ENCODE measurements at regions not wholly inside any gene's neighbourhood (a gene's known extent, or its start where the extent isn't known, plus 50 kb on each side); places are given as distances from the start of the nearest gene placed in this dataset.

GRCh38 chr2:176534798-176535466, 265.7 kb downstream of the MTX2 start:
- H3K4me1 Mint-ChIP-seq (ENCODE audit: low read depth), result peaks cover 24% of the 10 kb centered on the region
- TF ChIP-seq, protein P1, sequence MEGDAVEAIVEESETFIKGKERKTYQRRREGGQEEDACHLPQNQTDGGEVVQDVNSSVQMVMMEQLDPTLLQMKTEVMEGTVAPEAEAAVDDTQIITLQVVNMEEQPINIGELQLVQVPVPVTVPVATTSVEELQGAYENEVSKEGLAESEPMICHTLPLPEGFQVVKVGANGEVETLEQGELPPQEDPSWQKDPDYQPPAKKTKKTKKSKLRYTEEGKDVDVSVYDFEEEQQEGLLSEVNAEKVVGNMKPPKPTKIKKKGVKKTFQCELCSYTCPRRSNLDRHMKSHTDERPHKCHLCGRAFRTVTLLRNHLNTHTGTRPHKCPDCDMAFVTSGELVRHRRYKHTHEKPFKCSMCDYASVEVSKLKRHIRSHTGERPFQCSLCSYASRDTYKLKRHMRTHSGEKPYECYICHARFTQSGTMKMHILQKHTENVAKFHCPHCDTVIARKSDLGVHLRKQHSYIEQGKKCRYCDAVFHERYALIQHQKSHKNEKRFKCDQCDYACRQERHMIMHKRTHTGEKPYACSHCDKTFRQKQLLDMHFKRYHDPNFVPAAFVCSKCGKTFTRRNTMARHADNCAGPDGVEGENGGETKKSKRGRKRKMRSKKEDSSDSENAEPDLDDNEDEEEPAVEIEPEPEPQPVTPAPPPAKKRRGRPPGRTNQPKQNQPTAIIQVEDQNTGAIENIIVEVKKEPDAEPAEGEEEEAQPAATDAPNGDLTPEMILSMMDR (IDR thresholded peaks at IDR 0.05), result no peak
- H3K27me3 Mint-ChIP-seq (ENCODE audit: insufficient read depth), result peaks cover 14% of the 10 kb centered on the region
- peak; percentile 79 for DNase-seq
- peak overlapping the region; percentile 47; the same call in 1 of the 2 replicates for H3K4me3 Mint-ChIP-seq
- no peaks in the 10 kb centered on the region for H3K36me3 Mint-ChIP-seq (ENCODE audit: low read depth)
- H3K9me3 Mint-ChIP-seq, result no peaks in the 10 kb centered on the region
- H3K27ac Mint-ChIP-seq, result peak overlapping the region; percentile 54

GRCh38 chr2:176535467-176536113, 266.3 kb downstream of the MTX2 start:
- H3K36me3 Mint-ChIP-seq (ENCODE audit: low read depth), result no peaks in the 10 kb centered on the region

GRCh38 chr2:176536439-176537133, 267.3 kb downstream of the MTX2 start:
- Mint-ChIP-seq H3K36me3 (ENCODE audit: low read depth) (no peaks in the 10 kb centered on the region), H3K9me3 (no peaks in the 10 kb centered on the region), H3K4me3 (no peak overlapping the region), H3K27ac (no peak overlapping the region), H3K27me3 (ENCODE audit: insufficient read depth) (peaks cover 18% of the 10 kb centered on the region), H3K4me1 (ENCODE audit: low read depth) (peaks cover 24% of the 10 kb centered on the region)
- no peak for DNase-seq
- TF ChIP-seq, protein P1 (IDR thresholded peaks at IDR 0.05), result no peak

More at GRCh38 chr2:176535467-176536113, 266.3 kb downstream of the MTX2 start:
- Mint-ChIP-seq H3K27me3 (ENCODE audit: insufficient read depth) (peaks cover 18% of the 10 kb centered on the region), H3K4me3 (peak overlapping the region; percentile 47; the same call in 1 of the 2 replicates), H3K9me3 (no peaks in the 10 kb centered on the region), H3K4me1 (ENCODE audit: low read depth) (peaks cover 24% of the 10 kb centered on the region), H3K27ac (peak overlapping the region; percentile 54)
- TF ChIP-seq, protein P1 (IDR thresholded peaks at IDR 0.05), result no peak
- DNase-seq, result no peak

GRCh38 chr2:176537932-176538331, 268.7 kb downstream of the MTX2 start:
- Mint-ChIP-seq H3K9me3 (no peaks in the 10 kb centered on the region), H3K27ac (no peak overlapping the region), H3K4me1 (ENCODE audit: low read depth) (peaks cover 24% of the 10 kb centered on the region), H3K4me3 (no peak overlapping the region), H3K36me3 (ENCODE audit: low read depth) (no peaks in the 10 kb centered on the region), H3K27me3 (ENCODE audit: insufficient read depth) (peaks cover 15% of the 10 kb centered on the region; the same call in 1 of the 2 replicates)
- TF ChIP-seq, protein P1 (IDR thresholded peaks at IDR 0.05), result no peak
- DNase-seq, result no peak

DNA sequence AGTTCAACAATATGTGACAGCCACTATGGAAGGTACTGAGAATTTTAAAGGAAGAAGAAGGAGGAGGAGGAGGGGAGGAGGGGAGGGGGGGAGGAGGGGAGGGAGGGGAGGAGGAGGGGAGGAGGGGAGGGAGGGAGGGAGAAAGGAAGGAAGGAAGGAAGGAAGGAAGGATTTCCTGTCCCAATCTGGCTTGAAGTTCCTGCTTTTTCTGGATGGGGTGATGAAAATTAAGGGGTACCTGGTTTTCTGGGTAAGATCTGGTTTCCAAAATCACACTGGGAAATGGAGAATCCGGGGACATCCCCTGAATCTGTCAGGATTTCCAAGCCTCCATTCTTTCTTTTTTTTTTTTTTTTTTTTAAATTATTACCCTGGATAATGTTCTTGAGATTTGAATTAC, 271.8 kb downstream of the MTX2 start:
- H3K4me1 Mint-ChIP-seq (ENCODE audit: low read depth), result peaks cover 10% of the 10 kb centered on the region

More for the DNA sequence above, 271.8 kb downstream of the MTX2 start:
- Mint-ChIP-seq H3K27ac (no peak overlapping the region), H3K4me3 (no peak overlapping the region), H3K27me3 (ENCODE audit: insufficient read depth) (peaks cover 17% of the 10 kb centered on the region; the same call in 1 of the 2 replicates), H3K9me3 (no peaks in the 10 kb centered on the region), H3K36me3 (ENCODE audit: low read depth) (no peaks in the 10 kb centered on the region)
- no peak for DNase-seq
- TF ChIP-seq, protein P1 (IDR thresholded peaks at IDR 0.05), result no peak
